Adipocyte (in vitro differentiated cells): ENCODE measurements at regions not wholly inside any gene's neighbourhood (a gene's known extent, or its start where the extent isn't known, plus 50 kb on each side); places are given as distances from the start of the nearest gene placed in this dataset.

Experiments used
- DNase-seq: peaks from one replicate; pipeline ENCODE4 v3.0.0-alpha.2; 2015; ENCODE audit warnings: low read depth
- H3K27me3 ChIP-seq: replicated peaks from 2 replicates; pipeline ENCODE4 v1.7.0; 2013; ENCODE audit warnings: mild to moderate bottlenecking, low read length, moderate library complexity; ENCODE audit not compliant: control insufficient read depth, insufficient read depth
- H3K36me3 ChIP-seq: 2 replicates; pipeline ENCODE4 v1.7.0; 2013; ENCODE audit warnings: low read length, mild to moderate bottlenecking, moderate library complexity; ENCODE audit not compliant: control insufficient read depth, insufficient read depth, severe bottlenecking
- H3K4me1 ChIP-seq: 2 replicates; pipeline ENCODE4 v1.7.0; 2013; ENCODE audit warnings: mild to moderate bottlenecking, low read length, moderate library complexity; ENCODE audit not compliant: control insufficient read depth, insufficient read depth
- H3K4me3 ChIP-seq: 2 replicates; pipeline ENCODE4 v1.7.0; 2013; ENCODE audit warnings: mild to moderate bottlenecking, low read length, moderate library complexity
- H3K9ac ChIP-seq: 2 replicates; pipeline ENCODE4 v1.7.0; 2013; ENCODE audit warnings: mild to moderate bottlenecking, low read length, moderate library complexity
- H3K9me3 ChIP-seq: 2 replicates; pipeline ENCODE4 v1.7.0; 2013; ENCODE audit warnings: mild to moderate bottlenecking, low read length, moderate library complexity; ENCODE audit not compliant: control insufficient read depth

GRCh38 chr2:41061356-41061755, 609.5 kb upstream of the SLC8A1 start:
- DNase-seq: peak; percentile 54
- no peak overlapping the region for H3K9ac ChIP-seq
- no peaks in the 10 kb centered on the region for H3K27me3 ChIP-seq

DNA sequence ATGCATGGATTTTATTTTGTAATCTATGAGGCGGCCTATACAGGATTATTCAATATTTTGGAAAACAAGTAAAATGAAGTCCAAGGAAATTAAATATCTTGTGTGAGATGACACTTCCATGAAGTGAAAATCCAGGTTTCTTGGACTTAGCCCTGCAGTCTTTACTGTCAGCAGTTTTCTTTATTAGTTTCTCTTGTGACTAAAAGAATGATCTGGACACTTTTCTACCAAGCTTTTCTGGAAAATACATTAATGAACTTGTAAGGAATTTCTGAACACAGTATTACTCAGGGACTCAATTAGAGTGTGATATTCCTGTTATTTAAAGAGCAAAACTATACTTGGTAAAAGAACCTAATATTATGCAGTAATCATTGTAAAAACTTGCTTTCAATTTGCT, 610.4 kb upstream of the SLC8A1 start:
- no peaks in the 10 kb centered on the region for H3K4me1 ChIP-seq
- no peak for DNase-seq
- no peaks in the 10 kb centered on the region for H3K27me3 ChIP-seq
- H3K4me3 ChIP-seq: no peak overlapping the region
- H3K9me3 ChIP-seq: no peaks in the 10 kb centered on the region
- no peak overlapping the region for H3K9ac ChIP-seq
- H3K36me3 ChIP-seq: no peaks in the 10 kb centered on the region

More at GRCh38 chr2:41061356-41061755, 609.5 kb upstream of the SLC8A1 start:
- H3K36me3 ChIP-seq: no peaks in the 10 kb centered on the region
- H3K4me3 ChIP-seq: no peak overlapping the region
- no peaks in the 10 kb centered on the region for H3K9me3 ChIP-seq
- no peaks in the 10 kb centered on the region for H3K4me1 ChIP-seq

DNA sequence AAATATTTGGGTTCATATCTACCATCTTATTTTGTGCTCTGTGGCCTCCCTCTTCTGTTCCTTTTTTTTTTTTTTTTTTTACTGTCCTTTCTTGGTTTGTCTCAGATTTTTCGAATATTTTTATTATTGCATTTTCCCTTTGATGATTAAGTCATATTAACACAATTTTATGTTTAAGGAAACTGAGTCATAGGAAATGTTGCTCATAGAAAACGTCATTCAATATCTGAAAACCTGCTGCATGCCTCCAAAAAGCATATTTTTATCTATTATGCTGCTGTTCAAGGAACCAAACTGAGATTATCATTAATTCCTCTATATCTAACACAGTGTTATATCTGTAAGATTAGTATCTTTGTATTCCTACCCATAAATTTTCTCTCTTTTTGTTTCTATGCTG, 614.3 kb upstream of the SLC8A1 start:
- H3K9me3 ChIP-seq: no peaks in the 10 kb centered on the region
- H3K9ac ChIP-seq: no peak overlapping the region
- H3K4me1 ChIP-seq: no peaks in the 10 kb centered on the region
- no peaks in the 10 kb centered on the region for H3K36me3 ChIP-seq
- no peak overlapping the region for H3K4me3 ChIP-seq
- H3K27me3 ChIP-seq: no peaks in the 10 kb centered on the region
- no peak for DNase-seq

DNA sequence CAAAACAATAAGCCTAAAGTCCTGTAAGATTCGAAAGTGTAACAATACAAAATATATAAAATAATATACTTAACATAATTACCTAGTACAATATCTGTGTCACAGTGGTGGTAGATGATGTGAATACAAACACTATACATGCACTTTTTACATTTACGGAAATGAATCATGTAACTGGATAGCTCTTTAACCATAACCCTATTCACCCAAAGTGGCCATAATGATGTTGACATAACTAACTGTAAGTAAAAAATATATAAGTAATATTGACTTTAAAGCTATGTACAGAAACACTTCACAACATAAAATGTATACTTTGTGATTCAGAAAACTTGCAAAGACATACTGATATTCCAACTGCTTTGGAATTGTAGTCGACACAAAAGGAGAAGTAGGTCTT, 616.9 kb upstream of the SLC8A1 start:
- no peaks in the 10 kb centered on the region for H3K36me3 ChIP-seq
- DNase-seq: no peak
- no peak overlapping the region for H3K9ac ChIP-seq
- no peak overlapping the region for H3K4me3 ChIP-seq
- no peaks in the 10 kb centered on the region for H3K9me3 ChIP-seq
- no peaks in the 10 kb centered on the region for H3K4me1 ChIP-seq
- H3K27me3 ChIP-seq: no peaks in the 10 kb centered on the region

- no peak overlapping the region for H3K4me3 ChIP-seq
- DNase-seq: no peak
- peaks cover 8% of the 10 kb centered on the region for H3K4me1 ChIP-seq
- no peaks in the 10 kb centered on the region for H3K27me3 ChIP-seq
- H3K36me3 ChIP-seq: no peaks in the 10 kb centered on the region
- H3K9me3 ChIP-seq: peaks cover 3% of the 10 kb centered on the region
- H3K9ac ChIP-seq: no peak overlapping the region
Observed at GRCh38 chr2:41078341-41078740, 626.5 kb upstream of the SLC8A1 start.

DNA sequence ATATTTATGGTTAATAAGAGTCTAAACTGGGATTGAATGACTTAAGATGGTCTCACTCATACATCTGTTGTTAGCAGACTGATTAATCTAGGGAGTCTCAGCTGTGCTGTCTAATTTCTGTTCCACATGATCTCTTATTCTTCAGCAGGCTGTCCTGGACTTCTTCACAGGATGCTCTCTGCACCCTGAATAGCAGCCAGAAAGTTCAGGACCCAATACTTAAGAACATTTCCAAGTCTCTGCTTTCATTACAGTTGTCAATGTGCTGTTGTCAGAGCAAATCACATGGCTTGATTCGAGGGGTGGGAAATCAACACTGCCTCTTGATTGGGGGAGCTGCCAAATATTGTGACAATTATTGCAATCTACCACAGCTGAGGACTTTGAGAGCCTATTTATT, 627.1 kb upstream of the SLC8A1 start:
- no peak for DNase-seq
- Histone ChIP-seq H3K27me3 (no peaks in the 10 kb centered on the region), H3K36me3 (no peaks in the 10 kb centered on the region), H3K4me3 (no peak overlapping the region), H3K9ac (no peak overlapping the region), H3K4me1 (peaks cover 8% of the 10 kb centered on the region), H3K9me3 (peaks cover 3% of the 10 kb centered on the region)

GRCh38 chr2:41084321-41084720, 632.4 kb upstream of the SLC8A1 start:
- H3K4me1 ChIP-seq: no peaks in the 10 kb centered on the region
- H3K9me3 ChIP-seq: peaks cover 3% of the 10 kb centered on the region
- H3K9ac ChIP-seq: no peak overlapping the region
- no peaks in the 10 kb centered on the region for H3K27me3 ChIP-seq
- H3K4me3 ChIP-seq: no peak overlapping the region
- H3K36me3 ChIP-seq: no peaks in the 10 kb centered on the region
- no peak for DNase-seq

GRCh38 chr2:41087946-41088345, 636.1 kb upstream of the SLC8A1 start:
- Histone ChIP-seq H3K36me3 (no peaks in the 10 kb centered on the region), H3K4me3 (no peak overlapping the region), H3K4me1 (no peaks in the 10 kb centered on the region), H3K9me3 (no peaks in the 10 kb centered on the region), H3K27me3 (no peaks in the 10 kb centered on the region), H3K9ac (no peak overlapping the region)
- no peak for DNase-seq

- Histone ChIP-seq H3K27me3 (no peaks in the 10 kb centered on the region), H3K36me3 (no peaks in the 10 kb centered on the region), H3K4me3 (no peak overlapping the region), H3K9me3 (no peaks in the 10 kb centered on the region), H3K4me1 (no peaks in the 10 kb centered on the region), H3K9ac (no peak overlapping the region)
- no peak for DNase-seq
Observed at GRCh38 chr2:41101281-41101680, 649.4 kb upstream of the SLC8A1 start.

GRCh38 chr2:41109744-41110143, 657.9 kb upstream of the SLC8A1 start:
- no peaks in the 10 kb centered on the region for H3K4me1 ChIP-seq
- no peaks in the 10 kb centered on the region for H3K9me3 ChIP-seq
- H3K9ac ChIP-seq: no peak overlapping the region
- no peaks in the 10 kb centered on the region for H3K27me3 ChIP-seq
- H3K4me3 ChIP-seq: no peak overlapping the region
- no peaks in the 10 kb centered on the region for H3K36me3 ChIP-seq
- DNase-seq: no peak

DNA sequence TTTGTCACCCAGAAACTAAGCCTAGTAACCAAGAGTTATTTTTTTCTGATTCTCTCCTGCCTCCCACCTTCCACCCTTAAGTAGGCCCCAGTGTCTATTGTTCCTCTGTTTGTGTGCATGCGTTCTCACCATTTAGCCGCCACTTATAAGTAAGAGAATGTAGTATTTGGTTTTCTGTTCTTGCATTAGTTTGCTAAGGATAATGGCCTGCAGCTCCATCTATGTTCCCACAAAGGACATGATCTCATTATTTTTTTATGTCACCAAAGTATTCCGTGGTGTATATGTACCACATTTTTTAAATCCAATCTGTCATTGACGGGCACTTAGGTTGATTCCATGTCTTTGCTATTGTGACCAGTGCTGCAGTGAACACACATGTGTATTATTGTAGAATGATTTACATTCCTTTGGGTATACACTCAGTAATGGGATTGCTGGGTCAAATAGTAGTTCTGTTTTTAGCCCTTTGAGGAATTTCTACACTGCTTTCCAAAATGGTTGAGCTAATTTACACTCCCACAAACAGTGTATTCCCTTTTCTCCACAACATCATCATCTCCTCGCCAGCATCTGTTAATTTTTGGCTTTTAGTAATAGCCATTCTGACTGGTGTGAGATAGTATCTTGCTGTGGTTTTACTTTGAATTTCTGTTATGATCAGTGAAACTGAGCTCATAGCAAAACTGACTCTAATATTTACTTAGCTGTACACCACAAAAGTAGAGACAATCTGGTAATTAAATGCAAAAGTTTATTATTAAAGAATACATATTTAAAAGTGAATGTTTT, 660.1 kb upstream of the SLC8A1 start:
- DNase-seq: no peak

More for the DNA sequence above, 660.1 kb upstream of the SLC8A1 start:
- Histone ChIP-seq H3K27me3 (no peaks in the 10 kb centered on the region), H3K36me3 (no peaks in the 10 kb centered on the region), H3K9me3 (no peaks in the 10 kb centered on the region), H3K4me1 (no peaks in the 10 kb centered on the region), H3K4me3 (no peak overlapping the region), H3K9ac (no peak overlapping the region)
